Effector memory CD8-positive, alpha-beta T cell (primary cell): ENCODE measurements at regions not wholly inside any gene's neighbourhood (a gene's known extent, or its start where the extent isn't known, plus 50 kb on each side); places are given as distances from the start of the nearest gene placed in this dataset.
A peak's percentile ranks its signal among the peaks of the same experiment; 100 is the strongest.

Source experiments
- ATAC-seq: fragments of 150-1000 bp; cut with Tn5 transposase; replicated peaks from 2 replicates; pipeline ENCODE4 v1.10.0; 2021; ENCODE audit warnings: mild to moderate bottlenecking, moderate library complexity
- DNase-seq, 3 experiments: peaks; one replicate each; pipeline ENCODE4 v3.0.0; 2021
- H3K27ac Mint-ChIP-seq, 2 donors: one replicate each; pipeline ENCODE4 v1.8.0; 2022; ENCODE audit warnings: mild to moderate bottlenecking in 2 of 2, mixed read lengths in 2 of 2, moderate library complexity in 2 of 2
- H3K27me3 Mint-ChIP-seq, 2 donors: one replicate each; pipeline ENCODE4 v1.8.0; 2022; ENCODE audit warnings: mixed read lengths in 2 of 2
- H3K36me3 Mint-ChIP-seq: one replicate; pipeline ENCODE4 v1.8.0; 2022; ENCODE audit warnings: mild to moderate bottlenecking, moderate library complexity, mixed read lengths; ENCODE audit not compliant: insufficient read depth
- H3K4me1 Mint-ChIP-seq, 2 donors: one replicate each; pipeline ENCODE4 v1.8.0; 2022; ENCODE audit warnings: low read depth in 2 of 2, mixed read lengths in 2 of 2
- H3K4me3 Mint-ChIP-seq, 2 donors: one replicate each; pipeline ENCODE4 v1.8.0; 2022; ENCODE audit warnings: mild to moderate bottlenecking in 2 of 2, mixed read lengths in 2 of 2, moderate library complexity in 2 of 2
- H3K9me3 Mint-ChIP-seq, 2 donors: one replicate each; pipeline ENCODE4 v1.8.0; 2022; ENCODE audit warnings: mixed read lengths in 2 of 2

- H3K9me3 Mint-ChIP-seq = no peaks in the 10 kb centered on the region
- ATAC-seq (no peak), DNase-seq (no peak)
- peaks cover 3% of the 10 kb centered on the region for H3K36me3 Mint-ChIP-seq
- peaks cover 10 to 39% of the 10 kb centered on the region in 2 donors for H3K27me3 Mint-ChIP-seq
- no peak overlapping the region for H3K27ac Mint-ChIP-seq
- H3K4me1 Mint-ChIP-seq = no peaks in the 10 kb centered on the region
- no peak overlapping the region for H3K4me3 Mint-ChIP-seq
Observed at GRCh38 chr10:131733596-131733995, 167.2 kb upstream of the PPP2R2D start.

- peaks cover 3% of the 10 kb centered on the region for H3K36me3 Mint-ChIP-seq
Observed at GRCh38 chr10:131735577-131735976, 165.2 kb upstream of the PPP2R2D start.

DNA sequence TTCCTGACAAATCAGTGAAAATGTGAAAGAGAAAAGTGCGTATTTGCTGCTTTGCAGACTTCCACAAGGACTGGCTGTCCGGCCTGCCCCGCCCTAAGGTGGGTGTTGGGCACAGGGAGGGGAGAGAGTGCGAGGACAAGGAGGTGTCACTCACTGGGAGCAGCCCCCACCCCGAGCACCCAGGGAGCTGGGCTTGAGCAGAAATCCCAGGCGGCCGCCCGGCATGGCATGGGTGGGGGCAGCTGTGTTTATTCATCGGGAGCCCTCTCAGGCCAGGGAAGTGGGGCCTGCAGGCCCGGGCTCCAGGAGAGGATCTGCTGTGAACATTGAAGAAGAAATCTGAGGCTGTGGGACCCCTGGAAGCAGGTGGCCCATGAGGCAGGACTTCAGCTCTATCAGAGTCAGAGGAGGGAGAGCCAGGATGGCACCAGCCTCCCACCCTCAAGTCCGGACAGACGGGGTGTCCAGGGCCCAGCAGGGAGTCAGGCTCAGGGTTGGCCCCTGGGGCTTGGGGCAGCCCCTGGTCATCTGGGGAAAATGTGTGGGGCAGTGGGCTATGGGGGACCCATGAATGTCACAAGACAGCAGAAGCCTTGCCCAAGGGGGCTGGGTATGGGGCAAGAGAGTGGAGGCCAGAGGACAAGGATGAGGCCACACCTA lies 164.4 kb upstream of the PPP2R2D start:
- no peak overlapping the region for H3K27ac Mint-ChIP-seq
- DNase-seq = no peak
- H3K27me3 Mint-ChIP-seq = peaks cover 0 to 35% of the 10 kb centered on the region in 2 donors
- peaks cover 3% of the 10 kb centered on the region for H3K36me3 Mint-ChIP-seq
- H3K4me3 Mint-ChIP-seq = no peak overlapping the region
- ATAC-seq = no peak
- H3K4me1 Mint-ChIP-seq = peaks cover 0 to 3% of the 10 kb centered on the region in 2 donors
- peaks cover 5 to 11% of the 10 kb centered on the region in 2 donors for H3K9me3 Mint-ChIP-seq

More at GRCh38 chr10:131735577-131735976, 165.2 kb upstream of the PPP2R2D start:
- ATAC-seq (no peak), DNase-seq (no peak)
- peaks cover 0 to 3% of the 10 kb centered on the region in 2 donors for H3K4me1 Mint-ChIP-seq
- H3K9me3 Mint-ChIP-seq = peaks cover 5 to 11% of the 10 kb centered on the region in 2 donors
- H3K4me3 Mint-ChIP-seq = no peak overlapping the region
- no peak overlapping the region for H3K27ac Mint-ChIP-seq
- peaks cover 0 to 41% of the 10 kb centered on the region in 2 donors for H3K27me3 Mint-ChIP-seq

GRCh38 chr10:131737543-131738395 lies 163.0 kb upstream of the PPP2R2D start:
- Mint-ChIP-seq H3K9me3 (peaks cover 5 to 11% of the 10 kb centered on the region in 2 donors), H3K27ac (no peak overlapping the region), H3K4me3 (no peak overlapping the region), H3K27me3 (peaks cover 0 to 48% of the 10 kb centered on the region in 2 donors), H3K4me1 (peaks cover 0 to 3% of the 10 kb centered on the region in 2 donors), H3K36me3 (peaks cover 3% of the 10 kb centered on the region)
- ATAC-seq (no peak), DNase-seq (no peak)

DNA sequence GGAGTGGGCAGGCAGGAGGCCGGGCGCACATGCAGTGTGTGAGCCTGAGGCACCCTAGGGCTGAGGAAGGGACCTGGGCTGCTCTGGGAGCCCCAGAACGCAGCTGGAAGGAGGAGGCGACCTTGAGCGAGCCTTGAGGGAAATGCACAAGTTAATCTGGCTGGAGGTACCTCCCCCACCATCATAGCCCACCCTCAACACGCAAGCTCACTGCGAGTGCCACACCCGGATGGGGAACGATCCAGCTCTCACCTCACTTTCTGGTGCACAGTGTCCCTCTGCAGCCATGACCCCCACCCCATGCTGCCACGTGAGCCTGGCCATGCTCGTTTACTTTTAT lies 162.4 kb upstream of the PPP2R2D start:
- Mint-ChIP-seq H3K4me3 (no peak overlapping the region), H3K36me3 (peaks cover 3% of the 10 kb centered on the region), H3K27ac (no peak overlapping the region), H3K27me3 (peaks cover 0 to 54% of the 10 kb centered on the region in 2 donors), H3K4me1 (peaks cover 0 to 3% of the 10 kb centered on the region in 2 donors), H3K9me3 (peaks cover 5 to 11% of the 10 kb centered on the region in 2 donors)
- no peak for ATAC-seq
- DNase-seq = no peak

DNA sequence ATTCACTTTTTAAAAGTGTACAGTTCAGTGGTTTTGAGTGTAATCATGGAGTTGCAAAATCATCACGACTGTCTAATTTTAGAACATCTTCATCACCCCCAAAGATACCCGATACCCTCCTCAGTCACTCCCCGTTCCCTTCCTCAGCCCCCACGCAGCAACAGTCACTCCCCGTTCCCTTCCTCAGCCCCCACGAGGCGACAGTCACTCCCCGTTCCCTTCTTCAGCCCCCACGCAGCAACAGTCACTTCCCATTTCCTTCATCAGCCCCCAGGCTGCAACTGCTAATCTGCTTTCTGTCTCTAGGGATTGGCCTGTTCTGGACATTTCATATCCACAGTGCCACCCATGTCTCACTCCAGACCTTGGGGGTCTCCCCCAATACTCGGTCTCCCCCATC lies 161.6 kb upstream of the PPP2R2D start:
- peaks cover 3% of the 10 kb centered on the region for H3K36me3 Mint-ChIP-seq
- DNase-seq (no peak), ATAC-seq (no peak)
- H3K9me3 Mint-ChIP-seq = peaks cover 5 to 11% of the 10 kb centered on the region in 2 donors
- no peak overlapping the region for H3K4me3 Mint-ChIP-seq
- no peak overlapping the region for H3K27ac Mint-ChIP-seq
- peaks cover 0 to 5% of the 10 kb centered on the region in 2 donors for H3K4me1 Mint-ChIP-seq
- peaks cover 5 to 62% of the 10 kb centered on the region in 2 donors for H3K27me3 Mint-ChIP-seq

GRCh38 chr10:131742500-131742951 lies 158.3 kb upstream of the PPP2R2D start:
- no peak for ATAC-seq
- no peak overlapping the region for H3K4me3 Mint-ChIP-seq
- peaks cover 0 to 6% of the 10 kb centered on the region in 2 donors for H3K4me1 Mint-ChIP-seq
- no peak overlapping the region for H3K27ac Mint-ChIP-seq
- peaks cover 5 to 11% of the 10 kb centered on the region in 2 donors for H3K9me3 Mint-ChIP-seq
- DNase-seq = no peak
- H3K27me3 Mint-ChIP-seq = peaks cover 18 to 71% of the 10 kb centered on the region in 2 donors
- no peaks in the 10 kb centered on the region for H3K36me3 Mint-ChIP-seq

GRCh38 chr10:131743190-131744151 lies 157.3 kb upstream of the PPP2R2D start:
- H3K9me3 Mint-ChIP-seq = peaks cover 5 to 11% of the 10 kb centered on the region in 2 donors
- peaks cover 0 to 6% of the 10 kb centered on the region in 2 donors for H3K4me1 Mint-ChIP-seq
- H3K4me3 Mint-ChIP-seq = no peak overlapping the region
- no peaks in the 10 kb centered on the region for H3K36me3 Mint-ChIP-seq
- ATAC-seq (no peak), DNase-seq (no peak)
- peaks cover 18 to 66% of the 10 kb centered on the region in 2 donors for H3K27me3 Mint-ChIP-seq
- no peak overlapping the region for H3K27ac Mint-ChIP-seq

GRCh38 chr10:131744346-131744745 lies 156.5 kb upstream of the PPP2R2D start:
- no peak for ATAC-seq
- peaks cover 0 to 8% of the 10 kb centered on the region in 2 donors for H3K4me1 Mint-ChIP-seq
- H3K4me3 Mint-ChIP-seq = peak overlapping the region in 1 of 2 donors; percentile 29
- no peak overlapping the region for H3K27ac Mint-ChIP-seq
- peaks cover 5 to 9% of the 10 kb centered on the region in 2 donors for H3K9me3 Mint-ChIP-seq
- no peaks in the 10 kb centered on the region for H3K36me3 Mint-ChIP-seq
- peaks cover 18 to 69% of the 10 kb centered on the region in 2 donors for H3K27me3 Mint-ChIP-seq
- DNase-seq = no peak

- ATAC-seq = no peak
Observed at GRCh38 chr10:131745591-131745990, 155.2 kb upstream of the PPP2R2D start.

DNA sequence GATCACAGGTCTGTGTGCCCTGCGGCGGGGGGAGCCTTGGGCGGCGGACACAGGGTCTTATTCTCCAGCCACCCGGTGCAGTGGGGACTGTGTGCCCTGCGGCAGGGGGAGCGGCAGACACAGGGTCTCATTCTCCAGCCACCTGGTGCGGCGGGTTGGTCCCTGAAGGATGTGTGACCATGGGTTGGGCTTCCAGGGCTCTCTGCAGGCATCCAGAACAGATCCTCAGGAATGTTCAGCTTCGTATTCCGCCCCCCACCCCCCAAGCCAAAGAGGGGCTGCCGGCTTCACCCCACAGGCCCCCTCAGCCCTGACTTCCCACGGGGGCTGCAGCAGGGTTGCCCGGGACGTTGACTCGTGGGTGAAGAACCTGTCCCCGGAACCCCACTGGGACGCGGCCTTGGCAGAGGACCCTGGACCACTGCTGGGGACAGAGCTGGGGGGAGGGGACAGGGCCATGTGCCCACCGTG lies 154.5 kb upstream of the PPP2R2D start:
- Mint-ChIP-seq H3K27ac (no peak overlapping the region), H3K27me3 (peaks cover 19 to 67% of the 10 kb centered on the region in 2 donors), H3K36me3 (no peaks in the 10 kb centered on the region), H3K9me3 (no peaks in the 10 kb centered on the region), H3K4me3 (no peak overlapping the region), H3K4me1 (peaks cover 0 to 7% of the 10 kb centered on the region in 2 donors)
- no peak for DNase-seq
- no peak for ATAC-seq

More at GRCh38 chr10:131745591-131745990, 155.2 kb upstream of the PPP2R2D start:
- Mint-ChIP-seq H3K27ac (no peak overlapping the region), H3K9me3 (no peaks in the 10 kb centered on the region), H3K4me3 (no peak overlapping the region), H3K36me3 (no peaks in the 10 kb centered on the region), H3K4me1 (peaks cover 0 to 7% of the 10 kb centered on the region in 2 donors), H3K27me3 (peaks cover 18 to 64% of the 10 kb centered on the region in 2 donors)
- DNase-seq = no peak

- Mint-ChIP-seq H3K4me3 (no peak overlapping the region), H3K36me3 (no peaks in the 10 kb centered on the region), H3K27me3 (peaks cover 24 to 69% of the 10 kb centered on the region in 2 donors), H3K27ac (no peak overlapping the region), H3K9me3 (no peaks in the 10 kb centered on the region), H3K4me1 (peaks cover 0 to 7% of the 10 kb centered on the region in 2 donors)
- ATAC-seq (no peak), DNase-seq (no peak)
Observed at GRCh38 chr10:131746785-131747184, 154.0 kb upstream of the PPP2R2D start.

- H3K36me3 Mint-ChIP-seq = no peaks in the 10 kb centered on the region
- H3K27ac Mint-ChIP-seq = no peak overlapping the region
- peaks cover 0 to 7% of the 10 kb centered on the region in 2 donors for H3K4me1 Mint-ChIP-seq
- H3K27me3 Mint-ChIP-seq = peaks cover 26 to 69% of the 10 kb centered on the region in 2 donors
- no peak for ATAC-seq
- no peak for DNase-seq
- no peaks in the 10 kb centered on the region for H3K9me3 Mint-ChIP-seq
- no peak overlapping the region for H3K4me3 Mint-ChIP-seq
Observed at GRCh38 chr10:131747251-131747650, 153.6 kb upstream of the PPP2R2D start.
